Middle frontal gyrus (tissue), 1 donor: ENCODE measurements at regions not wholly inside any gene's neighbourhood (a gene's known extent, or its start where the extent isn't known, plus 50 kb on each side); places are given as distances from the start of the nearest gene placed in this dataset.

Source experiments
- DNase-seq: peaks from one replicate; pipeline ENCODE4 v3.0.0-alpha.2; 2015; ENCODE audit warnings: low spot score; ENCODE audit errors: extremely low spot score

DNA sequence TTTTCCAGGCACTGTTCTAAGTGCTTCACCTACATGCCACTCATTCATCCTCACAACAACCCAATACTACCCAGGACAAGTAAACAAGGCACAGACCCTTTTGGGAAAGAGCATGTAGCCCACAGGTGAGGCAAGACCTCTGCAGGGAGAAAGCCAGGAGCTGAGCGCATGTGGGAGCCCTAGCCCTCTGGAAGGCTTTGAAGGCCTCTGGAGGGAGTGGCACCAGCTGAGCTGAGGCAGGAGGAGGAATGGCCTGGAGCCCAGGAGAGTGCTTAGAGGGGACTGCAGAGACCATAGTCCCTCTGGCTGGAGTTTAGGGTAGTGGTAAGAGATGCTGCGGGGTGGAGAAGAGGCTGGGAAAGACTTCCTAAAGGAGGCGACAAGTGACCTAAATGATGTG, 516.5 kb downstream of the FUT8 start:
- no peak for DNase-seq

DNA sequence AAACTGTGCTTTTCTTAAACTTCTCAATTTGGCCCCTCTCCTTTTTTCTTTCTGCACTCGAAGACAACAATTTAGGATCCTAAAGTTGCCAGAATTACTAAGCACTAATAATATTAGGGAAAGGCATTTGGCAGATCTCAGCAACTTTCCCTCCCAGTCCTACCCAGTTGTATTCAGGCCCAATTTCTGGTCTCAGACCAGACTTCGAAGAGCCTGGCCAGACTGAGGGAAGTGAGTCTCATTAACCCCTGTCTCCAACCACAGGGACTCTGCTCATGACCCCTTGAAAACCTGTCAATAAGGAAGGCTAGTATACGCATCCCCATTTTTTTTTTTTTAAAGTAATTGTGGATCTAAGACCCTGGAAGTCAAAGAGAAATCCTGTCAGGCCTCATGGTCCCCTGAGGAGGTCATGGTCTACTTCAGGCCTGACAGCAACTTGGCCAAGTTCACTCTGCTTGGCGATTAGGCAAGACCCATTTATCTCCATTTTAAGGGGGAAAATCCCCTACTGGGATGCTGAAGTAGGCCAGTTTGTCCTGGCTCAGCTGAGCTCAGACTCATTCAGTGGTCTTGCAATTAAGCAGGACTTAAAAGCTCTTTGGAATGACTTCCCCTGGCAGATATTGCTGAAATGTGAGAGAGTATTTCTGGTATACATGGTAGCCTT, 521.0 kb downstream of the FUT8 start:
- no peak for DNase-seq

DNA sequence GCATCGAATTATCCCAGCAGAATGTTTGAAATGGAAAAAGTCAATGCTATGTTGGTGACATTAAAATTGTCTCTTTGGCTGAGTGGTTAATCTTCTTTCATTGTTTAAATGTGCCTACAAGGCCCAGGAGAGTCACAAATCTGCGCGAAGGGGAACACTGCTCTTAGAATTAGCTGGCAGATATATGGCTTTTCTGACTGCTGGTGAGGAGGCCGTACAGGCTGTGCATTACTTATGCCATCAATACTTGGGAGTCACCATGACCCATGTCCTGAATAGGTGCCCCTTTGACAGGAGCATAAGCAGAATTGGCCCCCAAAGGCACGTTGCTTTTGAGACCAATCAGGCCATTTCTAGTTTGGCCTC, 521.5 kb downstream of the FUT8 start:
- DNase-seq, result no peak

DNA sequence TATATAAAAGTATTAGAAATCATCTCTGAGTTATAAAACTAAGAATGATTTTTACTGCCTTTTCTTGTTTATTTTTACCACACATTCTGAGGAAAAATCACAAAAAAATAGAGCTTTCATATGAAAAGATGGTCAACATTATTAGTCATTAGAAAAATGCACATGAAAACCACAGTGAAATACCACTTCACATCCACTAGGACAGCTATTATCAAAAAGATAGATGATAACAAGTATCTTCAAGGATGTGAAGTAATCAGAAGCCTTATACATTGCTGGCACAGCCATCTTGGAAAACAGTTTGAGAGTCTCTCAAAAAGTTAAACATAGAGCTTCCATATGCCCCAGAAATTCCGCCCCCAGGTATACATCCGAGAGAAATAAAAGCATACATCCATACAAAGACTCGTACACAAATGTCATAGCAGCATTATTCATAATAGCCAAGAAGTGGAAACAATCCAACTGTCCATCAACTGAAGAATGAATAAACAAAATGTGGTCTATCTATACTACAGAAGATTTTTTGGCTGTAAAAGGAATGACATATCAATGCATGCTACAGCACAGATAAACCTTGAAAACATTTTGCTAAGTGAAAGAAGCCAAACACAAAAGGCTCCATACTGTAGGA, 523.9 kb downstream of the FUT8 start:
- DNase-seq, result no peak

DNA sequence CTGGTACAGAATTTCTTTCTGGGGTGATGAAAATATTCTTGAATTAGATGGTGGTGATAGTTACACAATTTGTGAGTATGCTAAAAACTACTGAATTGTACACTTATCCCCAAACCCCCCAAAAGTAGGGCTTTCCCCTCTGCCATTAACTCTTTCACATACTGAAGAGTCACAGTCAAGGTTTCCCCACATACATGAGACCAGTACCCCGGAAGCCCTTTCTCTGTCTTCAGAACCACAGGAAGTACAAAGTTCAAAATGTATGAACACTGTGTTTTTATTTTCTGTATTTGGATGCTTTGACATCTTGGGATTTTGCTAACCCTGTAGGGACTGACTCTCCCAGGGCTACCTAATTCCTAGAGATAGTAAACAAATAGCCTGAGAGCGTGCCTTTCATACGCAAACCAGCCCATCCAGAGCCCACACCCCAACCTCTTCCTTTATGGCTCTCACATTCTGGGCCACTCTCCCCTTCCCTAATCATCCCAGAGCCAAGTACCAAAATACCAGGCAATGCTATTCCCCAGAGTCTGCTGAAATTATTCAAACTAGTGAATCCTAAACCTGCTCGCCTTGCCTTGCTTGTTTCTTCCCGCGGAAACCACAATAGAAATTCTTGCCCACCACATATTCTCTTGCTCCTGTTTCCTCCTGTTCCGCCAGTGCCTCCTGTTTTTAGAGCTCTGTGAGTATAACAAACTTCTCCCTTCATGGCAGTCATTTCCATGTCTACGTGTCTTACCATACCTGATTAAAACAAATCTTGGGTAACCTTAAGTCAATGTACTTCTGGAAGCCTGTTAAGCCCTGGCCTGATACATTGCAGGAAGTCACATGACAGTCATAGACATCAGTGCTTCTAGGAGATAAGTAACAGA, 524.8 kb downstream of the FUT8 start:
- DNase-seq, result no peak

DNA sequence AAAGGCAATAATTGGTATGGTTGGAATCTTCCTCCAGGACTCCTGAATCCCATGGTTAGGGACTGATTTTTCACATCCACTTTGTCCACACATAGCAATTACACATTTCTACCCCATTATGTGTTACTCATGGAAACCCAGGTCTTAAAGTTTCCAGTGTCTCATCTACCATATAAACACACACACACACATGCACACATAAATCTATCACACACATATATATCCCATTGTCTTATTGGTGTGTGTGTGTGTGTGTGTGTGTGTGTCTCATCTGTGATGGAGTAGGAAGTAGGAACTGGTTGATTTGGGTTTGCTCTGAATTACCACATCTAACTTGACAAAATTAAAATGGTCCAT, 525.4 kb downstream of the FUT8 start:
- no peak for DNase-seq

DNA sequence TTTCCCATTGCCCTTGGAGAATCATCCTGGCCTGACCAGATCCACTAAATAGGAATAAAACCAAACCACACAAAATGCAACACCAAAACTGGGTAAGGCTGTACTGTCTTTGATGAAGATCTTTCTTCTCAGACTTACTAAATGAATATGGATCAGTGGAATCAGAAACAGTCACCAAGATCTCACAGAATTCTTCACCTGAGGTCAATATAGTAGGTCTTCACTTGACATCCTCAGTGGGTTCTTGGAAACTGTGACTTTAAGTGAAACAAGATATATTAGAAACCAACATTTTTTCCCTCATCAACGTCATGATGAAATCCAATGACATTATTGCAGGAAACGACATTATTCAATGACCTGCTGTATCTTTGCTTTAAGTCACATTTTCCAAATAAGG, 526.2 kb downstream of the FUT8 start:
- DNase-seq, result no peak

DNA sequence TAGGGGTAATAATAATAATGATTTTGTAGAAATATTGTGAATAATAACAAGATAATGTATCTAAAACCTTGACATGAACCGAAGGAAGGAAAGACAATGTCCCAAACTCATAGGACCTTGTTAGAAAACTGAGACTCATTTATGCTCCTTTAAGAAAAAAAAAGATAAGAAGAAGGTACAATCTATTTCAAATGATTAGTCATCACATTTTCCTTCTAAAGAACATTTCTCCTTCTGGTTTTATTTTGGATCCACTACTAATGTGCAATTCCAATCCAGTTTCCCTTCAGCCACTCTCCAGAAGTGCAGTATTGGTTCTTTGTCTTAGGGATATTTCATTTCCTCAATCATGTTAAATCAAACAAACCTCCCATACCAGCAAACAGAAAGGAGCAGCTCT, 526.7 kb downstream of the FUT8 start:
- no peak for DNase-seq

DNA sequence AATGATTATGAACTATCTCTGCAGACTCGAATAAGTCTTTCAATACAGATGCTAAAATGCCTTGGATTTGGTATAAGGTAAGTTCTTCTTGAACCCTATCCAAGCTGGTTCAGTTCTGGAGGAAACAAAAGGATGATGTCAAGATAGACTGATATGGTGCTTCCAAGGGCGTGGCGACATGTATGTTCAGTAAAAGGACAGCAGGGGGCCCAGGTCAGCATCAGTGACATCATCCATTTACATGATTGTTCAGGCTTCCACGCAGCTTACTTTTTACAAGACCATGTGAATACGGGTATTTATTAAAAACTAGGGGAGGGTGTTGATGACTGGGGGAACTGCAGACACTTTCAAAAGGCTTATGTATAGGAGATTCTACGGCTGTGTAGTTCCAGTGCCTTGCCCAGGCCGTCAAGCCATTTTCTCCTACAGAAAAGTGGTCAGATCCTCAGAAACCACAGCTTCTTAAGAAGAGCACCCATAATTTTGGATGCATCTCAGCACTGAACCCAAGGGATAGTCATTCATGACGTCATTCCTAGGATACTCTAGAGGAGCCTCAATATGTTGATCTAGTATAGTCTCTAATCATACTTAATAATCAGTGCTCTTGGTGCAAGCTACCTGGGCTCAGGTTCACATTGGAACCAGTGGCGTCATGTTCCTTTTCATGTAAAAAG, 527.7 kb downstream of the FUT8 start:
- DNase-seq, result no peak

DNA sequence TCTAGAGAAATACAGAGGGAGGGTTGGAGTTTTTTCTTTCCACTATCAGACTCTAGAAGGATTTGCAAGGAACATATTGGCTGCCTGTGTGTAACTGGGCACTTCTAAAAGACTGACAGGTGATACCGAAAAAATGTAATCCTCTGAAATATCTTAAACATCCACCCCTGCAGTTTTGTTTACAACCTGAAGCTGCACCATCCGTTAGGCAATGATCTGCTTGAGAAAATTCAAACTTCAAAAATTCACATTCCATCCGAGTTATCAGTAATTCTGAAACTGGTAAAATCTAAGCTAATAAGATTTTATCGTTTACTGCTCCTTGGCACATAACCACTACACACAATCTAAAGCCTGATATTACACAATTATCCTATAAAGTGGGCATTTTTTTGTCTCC, 528.6 kb downstream of the FUT8 start:
- no peak for DNase-seq

DNA sequence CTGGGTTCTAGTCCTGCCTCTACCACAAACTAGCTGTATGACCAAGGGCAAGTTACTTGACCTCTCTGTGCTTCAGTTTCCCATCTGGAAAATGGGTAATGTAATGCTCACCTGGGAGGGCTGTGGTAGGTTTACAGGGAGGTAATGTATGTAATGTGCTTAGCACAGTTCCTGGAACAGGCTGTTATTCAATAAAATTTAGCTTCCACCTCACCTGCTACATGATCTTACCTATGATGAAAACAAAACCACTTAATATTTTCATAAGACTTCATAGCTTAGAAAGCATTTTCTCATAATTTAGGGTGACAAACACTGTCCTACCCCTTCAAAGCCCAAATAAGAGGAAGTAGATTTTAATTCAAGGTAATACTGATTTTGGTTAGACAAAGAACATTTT, 530.6 kb downstream of the FUT8 start:
- no peak for DNase-seq

DNA sequence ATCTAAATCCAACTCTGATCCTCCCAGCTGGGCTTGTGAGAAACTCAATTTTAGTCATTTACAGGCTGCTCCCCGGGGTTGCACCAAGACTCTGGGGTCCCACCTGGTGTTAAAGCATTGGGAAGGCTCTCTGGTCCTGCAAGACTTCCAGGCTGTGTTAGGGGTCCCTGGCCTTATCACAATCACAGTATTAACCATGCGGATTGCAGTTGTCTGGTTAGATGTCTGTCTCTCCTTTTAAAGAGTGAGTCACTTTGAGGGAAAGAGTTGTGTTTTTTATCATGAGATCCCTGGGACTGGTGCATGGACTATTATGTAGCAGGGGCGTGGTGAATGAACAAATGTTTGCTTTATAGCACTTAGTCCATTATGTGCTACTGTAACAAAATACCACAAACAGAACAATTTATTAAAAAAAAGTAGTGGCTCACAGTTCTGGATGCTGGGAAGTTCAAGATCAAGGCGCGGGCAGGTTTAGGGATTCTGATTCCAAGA, 531.4 kb downstream of the FUT8 start:
- DNase-seq, result no peak

DNA sequence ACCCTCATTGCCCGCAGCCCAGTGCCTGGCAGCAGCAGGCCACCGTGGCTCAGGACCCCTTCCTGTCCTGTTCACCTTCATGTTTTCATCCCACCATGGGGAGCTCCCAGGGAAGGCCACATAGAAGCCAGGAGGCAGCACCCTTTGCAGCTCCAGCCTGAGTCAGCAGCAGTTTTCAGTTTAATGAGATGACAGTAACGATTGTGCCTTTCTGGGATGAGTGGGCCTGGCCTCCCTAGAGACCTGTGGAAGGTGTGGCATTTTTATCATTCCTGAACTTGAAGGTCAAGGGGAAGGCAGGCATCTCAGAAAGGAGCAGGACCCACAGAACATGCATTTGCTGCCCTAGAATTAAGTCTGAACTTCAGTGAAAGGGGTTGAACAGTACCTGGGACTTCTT, 532.8 kb downstream of the FUT8 start:
- DNase-seq, result no peak

DNA sequence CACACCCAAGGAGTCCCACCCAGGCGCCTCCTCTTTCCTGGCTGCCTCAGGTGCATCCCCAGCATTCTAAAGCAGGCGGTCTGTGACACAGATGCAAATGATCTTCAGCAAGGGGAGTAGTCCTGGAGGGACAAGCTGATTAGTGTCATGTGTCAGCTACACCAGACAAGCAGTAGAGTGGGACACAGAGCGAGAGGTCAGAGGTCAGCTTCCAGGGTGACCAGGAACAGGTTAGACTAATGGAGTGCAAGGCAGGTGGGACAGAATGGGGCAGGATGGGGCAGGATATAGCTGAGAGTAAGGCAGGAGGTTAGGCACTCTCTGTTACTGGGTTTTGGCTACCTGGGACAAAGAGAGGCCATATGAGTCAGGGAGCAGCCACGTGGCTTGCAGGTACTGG, 534.0 kb downstream of the FUT8 start:
- no peak for DNase-seq

DNA sequence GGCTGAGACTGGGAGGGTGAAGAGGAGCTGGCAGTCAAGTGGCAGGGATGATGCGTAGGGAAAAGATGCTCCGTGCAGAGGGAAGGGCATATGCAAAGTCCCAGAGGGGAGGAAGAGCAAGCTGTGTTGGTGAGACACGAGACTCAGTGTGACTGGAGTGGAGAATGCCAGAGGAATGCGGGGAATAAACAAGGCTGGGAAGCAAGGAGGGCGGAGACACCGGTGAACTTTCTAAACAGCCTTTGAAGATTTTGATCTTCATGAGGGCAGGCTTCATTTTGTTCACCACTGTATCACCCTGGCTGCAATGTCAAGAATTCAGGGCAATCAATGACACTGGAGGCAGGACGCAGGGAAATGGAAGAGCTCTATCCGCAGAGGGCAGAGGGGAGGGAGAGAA, 535.8 kb downstream of the FUT8 start:
- no peak for DNase-seq

DNA sequence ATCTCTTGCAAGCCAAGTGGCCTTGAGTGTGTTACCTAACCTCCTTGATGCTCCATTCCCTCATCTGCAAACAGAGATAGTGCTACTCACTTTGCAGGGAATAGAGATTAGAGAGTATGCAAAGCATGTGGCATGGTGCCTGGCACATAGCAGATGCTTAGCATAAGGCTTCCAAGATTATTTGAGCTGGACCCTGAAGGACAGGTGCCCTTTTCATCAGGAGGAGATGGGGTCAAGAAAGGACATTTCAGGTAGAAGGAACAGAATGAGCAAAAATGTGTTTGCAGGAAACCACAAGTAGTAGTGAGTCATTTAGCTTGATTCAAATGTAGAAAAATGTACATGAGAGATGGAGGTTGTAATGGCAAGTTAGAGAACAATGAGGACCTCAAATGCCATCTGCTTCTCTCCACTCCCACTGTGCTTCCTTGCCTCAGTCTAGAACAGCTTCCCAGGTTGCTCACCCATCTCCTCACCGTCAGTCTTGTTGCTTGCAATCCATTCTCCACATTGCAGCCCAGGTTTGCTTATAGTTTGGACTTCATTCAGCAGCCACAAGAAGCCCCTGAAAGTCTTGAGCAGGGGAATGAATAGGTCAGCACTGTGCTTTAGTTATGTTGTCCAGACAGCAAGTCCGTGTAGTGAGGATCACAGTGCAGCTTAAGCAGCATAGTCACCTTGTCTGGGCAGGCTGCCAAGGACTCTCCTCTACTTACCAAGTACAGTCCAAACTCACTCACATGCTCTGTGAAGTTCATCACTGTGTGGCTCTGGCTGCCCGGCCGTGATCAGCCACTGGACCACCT, 536.3 kb upstream of the CCDC196 start:
- DNase-seq, result no peak

DNA sequence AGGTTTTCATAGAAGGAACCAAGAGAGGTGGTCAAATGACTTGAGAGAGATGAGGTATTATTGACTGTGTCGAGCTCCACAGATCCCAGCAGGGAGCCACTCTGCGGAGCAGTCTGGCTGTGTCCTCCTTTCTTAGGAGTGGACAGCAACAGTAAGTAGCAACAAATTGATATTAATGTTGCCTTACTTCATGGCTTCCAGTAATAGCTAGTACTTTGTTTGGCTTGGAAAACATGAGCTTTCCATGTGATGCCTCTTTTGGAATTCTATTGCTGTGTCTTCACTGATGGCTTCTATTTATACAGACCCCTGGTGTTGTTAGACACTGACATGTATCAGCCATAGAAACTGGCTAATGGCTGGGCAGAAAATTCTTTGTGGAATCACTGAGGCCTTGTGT, 531.2 kb upstream of the CCDC196 start:
- DNase-seq, result no peak

DNA sequence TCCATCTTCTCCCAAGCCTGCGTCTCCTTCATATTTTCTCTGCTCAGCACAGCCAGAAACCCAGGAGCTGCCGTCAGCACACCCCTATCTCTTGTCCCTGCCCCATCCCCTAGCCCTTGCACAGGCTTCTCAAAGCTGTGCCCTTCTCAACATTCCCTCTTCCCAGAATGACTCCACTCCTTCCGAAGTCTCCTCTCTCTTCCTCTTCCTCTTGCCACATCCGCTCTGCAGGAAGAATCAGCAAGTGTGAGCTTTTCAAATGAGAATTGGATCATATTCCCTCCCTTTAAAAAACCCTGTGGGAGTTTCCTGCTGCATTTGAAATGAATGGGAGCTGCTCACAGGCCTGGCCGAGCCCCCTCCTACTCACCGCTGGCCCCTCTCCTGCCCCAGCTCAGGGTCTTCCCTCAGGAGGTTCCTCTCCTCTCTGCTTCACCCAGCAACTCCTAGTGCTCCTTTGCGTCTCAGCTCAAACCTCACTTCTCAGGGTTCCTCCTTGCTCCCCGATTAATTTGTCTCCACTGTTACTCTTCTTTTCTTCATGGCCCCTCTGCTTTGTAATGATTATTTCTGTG, 528.5 kb upstream of the CCDC196 start:
- DNase-seq, result no peak

DNA sequence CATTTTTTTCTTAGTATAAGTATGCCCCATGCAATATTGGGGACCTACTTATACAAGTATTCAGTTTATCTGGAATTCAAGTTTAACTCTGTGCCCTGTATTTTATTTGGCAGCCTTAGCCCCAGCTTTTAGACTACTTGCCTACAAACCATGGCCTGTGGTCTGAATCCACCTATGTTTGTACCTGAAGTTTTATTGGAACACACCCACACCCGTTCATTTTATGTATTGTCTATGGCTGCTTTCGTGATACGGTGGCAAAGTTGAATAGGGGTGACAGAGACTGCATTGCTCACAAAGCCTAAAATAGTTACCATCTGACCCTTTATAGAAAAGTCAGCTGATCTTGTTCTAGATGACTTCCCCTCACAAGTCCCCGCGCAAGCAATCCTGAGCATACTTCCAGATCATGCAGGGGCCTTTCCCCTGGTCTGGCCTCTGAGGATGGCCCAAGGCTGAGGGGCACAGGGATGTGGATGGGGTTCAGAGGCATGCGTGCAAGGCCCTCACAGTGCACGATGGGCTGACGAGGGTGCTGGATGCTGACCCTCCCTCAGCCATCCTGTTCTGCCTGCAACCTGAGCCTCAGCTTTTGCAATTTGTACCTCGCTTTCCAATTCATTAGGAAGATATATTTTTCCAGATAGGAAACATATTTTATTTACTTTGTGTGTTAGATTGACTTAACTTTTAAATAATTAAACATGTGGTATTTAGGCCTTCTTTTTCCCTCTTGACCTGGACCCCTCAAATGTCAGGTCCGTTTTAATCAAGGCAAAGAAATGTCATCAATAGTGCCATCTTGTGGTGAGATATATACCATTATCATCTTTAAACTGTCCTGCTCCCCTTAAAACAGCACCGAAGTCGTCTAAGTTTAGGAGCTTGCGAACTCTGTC, 527.3 kb upstream of the CCDC196 start:
- no peak for DNase-seq

DNA sequence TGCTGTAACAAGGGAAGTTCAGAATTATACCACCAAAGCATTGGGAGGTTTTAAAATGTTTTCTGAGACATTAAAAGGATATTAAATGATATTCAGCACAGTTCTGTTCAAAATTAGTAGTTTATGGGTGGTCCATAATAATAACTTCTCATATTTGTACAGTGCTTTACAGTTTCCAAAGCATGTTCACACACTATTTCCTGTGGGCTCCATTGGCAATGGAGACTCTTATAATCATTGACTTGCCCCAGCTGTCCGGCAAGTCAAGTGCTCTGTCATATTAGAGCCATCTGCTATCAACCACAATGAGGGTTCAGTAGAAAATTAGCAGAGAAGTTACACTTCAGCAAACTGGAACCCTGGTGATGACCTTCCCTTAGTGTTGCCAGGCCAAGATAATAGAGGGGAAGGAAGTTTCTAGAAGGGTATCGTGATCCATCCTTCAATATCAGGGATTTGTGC, 526.6 kb upstream of the CCDC196 start:
- DNase-seq, result no peak
